ENCODE measurements at regions not wholly inside any gene's neighbourhood (a gene's known extent, or its start where the extent isn't known, plus 50 kb on each side); places are given as distances from the start of the nearest gene placed in this dataset.
"Not testable (repeated sequence)": the region's sequence is repeated elsewhere in the genome, so short reads cannot be mapped to it uniquely, and the experiment has no call there.

DNA sequence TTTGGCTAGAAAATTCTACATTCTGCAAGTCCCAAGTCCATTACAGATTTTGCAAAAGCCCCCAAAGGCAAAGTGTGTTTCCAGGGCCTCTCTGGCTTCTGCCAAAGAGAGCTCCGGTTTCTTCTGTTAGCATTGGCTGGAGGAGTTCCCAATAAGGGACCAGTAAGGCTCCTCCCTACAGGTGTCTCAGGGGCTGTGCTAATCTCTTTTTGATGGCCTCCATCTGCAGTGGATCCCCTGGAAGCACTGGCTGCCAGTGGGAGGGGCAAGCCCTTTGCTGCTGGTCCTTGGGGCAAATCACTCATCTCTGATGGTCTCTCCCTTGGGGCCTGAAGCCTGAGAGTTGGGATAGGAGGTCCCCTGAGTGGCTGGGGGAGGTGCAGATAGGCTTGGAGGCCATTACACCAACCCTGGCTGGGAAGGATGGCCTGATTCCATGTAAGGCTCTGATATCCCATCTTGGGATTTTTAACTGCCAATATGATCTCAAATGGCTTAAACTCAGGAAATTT lies 89.1 kb upstream of the USP24 start:
- no peak for DNase-seq

DNA sequence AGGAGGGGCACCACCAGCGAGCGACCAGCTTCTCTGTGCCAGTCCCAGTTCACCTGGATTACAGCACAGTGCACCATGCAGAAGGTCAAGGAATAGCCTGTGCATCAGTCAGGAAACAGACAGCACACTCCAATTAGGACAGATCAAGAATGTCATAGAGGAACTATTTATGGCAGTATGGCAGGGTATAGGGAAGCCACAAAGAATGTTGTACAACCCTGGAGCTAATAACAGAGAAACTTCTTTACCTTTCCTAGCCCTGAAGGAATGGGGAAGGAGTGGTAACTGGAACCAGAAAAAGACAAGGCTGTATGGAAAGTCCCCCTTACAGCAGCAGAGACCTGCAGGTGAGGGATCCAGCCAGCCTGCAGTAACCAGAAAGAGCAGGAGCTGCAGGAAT lies 87.8 kb upstream of the USP24 start:
- DNase-seq, result no peak

DNA sequence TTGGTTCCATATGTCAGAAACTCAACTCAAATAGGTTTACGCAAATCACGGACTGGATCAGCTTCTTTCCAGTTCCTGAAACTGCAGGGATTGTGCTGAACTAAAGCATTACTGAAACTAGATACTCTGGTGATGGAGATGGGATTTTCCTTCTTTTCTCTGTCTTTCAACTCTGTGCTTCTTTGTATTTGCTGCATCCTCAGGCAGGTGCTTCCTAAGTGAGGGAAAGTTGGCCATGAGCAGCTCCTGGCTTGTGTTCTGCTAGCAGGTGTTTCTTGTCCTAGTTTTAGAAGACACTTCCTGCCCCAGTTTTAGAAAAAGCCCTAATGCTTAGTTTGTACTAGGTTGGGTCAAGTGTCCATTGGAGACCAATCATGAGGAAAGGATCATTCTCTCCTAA lies 86.7 kb upstream of the USP24 start:
- DNase-seq, result no peak

DNA sequence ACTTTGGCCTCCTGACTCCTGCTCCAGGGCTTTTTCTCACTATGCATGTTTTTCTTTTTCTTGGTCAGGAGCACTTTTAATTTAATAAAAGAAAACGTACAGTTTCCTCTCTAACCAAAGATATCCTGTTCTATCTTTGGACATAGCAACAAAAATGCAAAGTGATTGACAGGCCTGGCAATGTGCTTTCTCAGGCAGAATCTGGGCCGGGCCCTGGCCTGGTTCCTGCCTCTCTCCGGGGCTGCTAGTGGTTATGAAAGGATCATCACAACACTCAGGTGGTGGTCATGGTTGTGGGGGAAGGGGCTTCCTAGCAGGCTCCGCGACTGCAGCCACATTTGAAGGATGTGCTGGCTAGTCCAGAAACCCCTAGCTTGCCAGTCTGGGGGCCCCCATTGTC lies 85.8 kb upstream of the USP24 start:
- no peak for DNase-seq

DNA sequence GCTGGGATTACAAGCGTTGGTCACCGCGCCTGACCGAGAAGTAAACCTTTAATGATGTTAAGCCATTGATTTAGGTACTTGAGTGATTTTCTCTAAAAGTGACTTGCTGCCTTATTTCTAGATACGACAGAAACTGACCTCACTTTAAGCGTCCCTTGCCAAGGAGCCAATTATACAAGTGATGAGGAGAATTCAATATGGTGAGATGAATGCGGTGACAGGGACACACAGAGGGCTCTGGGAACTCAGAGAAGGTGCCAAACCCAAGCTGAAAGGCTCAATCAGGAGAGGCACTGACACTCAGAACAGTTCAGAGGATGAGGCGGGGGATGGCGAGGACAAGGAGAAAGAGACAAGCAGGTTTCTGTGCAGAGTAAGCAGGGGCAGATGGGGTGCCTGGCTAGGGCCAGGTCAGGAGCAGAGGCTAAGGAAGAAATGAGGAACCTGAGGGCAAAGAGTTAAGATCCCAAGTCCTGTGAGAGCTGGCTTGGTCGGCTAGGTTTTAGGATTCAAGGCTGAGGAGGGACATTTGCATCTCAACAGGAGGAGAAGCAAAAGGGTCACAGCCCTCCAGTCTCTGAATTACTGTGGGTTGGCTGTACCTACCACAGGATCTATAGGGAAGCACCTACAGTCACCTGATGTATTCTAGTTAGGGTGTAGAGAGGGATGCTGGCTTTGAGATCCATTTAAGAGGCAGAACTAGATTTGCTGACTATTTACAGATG lies 83.2 kb upstream of the USP24 start:
- no peak for DNase-seq

DNA sequence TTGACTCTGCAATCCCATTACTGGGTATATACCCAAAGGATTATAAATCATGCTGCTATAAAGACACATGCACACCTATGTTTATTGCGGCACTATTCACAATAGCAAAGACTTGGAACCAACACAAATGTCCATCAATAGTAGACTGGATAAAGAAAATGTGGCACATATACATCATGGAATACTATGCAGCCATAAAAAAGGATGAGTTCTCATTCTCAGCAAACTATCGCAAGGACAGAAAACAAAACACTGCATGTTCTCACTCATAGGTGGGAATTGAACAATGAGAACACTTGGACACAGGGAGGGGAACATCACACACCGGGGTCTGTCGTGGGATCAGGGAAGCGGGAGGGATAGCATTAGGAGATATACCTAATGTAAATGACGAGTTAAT lies 81.1 kb upstream of the USP24 start:
- not testable (repeated sequence) for DNase-seq

DNA sequence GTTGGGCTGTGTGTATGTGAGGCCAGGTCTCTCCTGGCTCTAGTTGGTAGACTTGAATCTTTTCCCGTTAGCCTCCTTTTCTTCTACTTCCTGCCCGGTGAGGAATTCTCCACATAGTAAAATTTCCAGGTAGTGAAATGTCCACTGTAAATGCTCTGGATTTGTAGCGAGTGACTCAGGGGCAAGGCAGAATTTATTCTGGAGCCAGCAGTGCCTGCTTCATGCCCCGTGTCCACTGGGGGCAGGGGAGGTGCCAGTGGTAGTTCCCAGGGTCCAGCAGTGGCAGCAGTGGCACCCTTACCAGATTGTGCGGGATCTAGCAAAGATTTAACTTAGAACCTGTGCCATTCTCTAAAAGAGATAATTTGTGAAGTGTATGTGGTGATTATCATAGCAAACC lies 74.5 kb upstream of the USP24 start:
- no peak for DNase-seq

DNA sequence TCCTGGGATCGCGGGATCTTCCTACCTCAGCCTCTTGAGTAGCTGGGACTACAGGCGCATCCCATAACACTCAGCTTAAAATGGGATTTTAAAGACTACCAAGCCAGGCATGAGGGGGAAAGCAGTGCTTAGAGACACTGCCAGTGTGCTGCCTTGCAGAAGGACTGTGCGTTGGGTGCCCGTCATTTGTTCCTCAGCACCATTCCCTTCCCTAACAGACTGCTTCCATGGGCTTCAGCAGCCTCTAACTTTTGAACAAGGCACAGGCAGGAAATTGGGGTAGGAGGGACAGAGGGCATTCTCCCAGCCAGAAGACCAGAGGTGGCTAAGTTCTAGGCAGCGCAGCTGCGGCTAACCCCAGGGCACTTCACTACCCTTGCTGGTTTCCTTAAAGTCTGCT lies 73.9 kb upstream of the USP24 start:
- no peak for DNase-seq

DNA sequence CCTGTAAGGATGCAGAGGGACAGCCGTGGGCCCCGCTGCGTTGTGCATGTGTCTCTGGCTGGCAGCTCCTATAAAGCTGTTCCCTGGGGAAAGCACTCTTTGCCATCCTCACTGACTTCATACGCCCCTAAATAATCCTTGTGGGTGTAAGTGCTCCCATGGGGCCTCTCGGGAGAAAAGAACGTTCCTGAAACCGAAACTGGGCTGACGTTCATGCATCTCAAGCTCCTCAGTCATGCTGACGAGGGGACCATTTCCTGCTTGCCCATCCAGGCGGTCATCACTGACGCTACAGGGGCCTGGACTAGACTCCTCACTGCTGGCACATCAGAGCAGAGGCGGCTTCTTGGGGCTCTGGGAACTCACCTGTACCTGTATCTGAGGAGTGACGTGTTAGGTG lies 73.1 kb upstream of the USP24 start:
- no peak for DNase-seq

DNA sequence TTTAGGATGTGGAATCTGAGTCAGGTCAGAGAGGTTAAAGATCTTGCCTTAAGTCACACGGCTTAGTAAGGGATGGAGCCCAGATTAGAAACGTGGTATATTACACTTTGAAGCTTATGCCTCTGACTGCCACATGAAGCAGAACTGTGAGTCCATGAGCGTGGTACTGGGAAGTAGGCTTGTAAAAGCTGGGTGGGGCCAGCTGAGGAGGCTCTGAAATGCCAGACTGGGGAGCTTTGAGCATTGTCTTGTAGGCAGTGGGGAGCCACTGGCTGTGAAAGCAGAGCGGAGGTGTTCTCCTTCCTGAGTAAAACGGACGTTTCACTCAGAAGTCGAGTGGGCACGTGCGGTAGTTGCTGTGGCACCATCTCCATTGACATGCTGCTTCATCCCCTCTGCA lies 72.6 kb upstream of the USP24 start:
- DNase-seq, result no peak

DNA sequence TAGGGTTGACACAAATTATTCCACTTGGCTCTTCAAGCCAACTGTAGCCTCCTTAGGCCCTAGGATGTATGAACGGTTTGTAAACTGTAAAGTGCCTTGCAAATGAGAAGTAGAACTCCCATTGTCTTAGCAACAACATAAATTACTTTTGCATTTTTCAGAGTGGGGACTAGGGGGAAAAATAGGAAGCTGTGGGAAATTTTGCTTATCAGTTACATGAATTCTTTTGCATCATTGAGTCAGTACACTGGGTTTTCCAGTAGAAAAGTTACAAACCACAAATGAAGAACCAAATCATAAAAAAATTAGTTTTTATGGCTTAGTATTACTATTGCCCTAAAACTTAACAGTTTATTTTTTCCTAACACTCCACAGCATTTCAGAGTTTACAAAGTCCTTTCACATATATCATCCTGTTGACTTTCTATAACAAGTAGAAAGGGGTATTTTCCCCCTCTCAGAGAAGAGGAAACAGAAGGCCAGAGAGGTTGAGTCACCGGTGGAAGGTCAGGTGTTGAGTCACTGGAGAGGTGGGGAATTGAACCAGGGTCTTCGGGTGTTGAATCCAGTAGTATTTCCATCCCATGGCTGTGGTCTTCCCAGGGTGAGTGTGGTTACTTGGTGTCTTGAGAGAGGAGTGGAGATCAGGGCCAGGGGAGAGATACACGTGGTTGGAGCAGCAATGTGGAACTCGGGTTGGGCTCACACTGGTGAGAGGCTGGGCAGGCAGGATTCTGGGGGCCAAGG lies 71.9 kb upstream of the USP24 start:
- DNase-seq, result no peak

DNA sequence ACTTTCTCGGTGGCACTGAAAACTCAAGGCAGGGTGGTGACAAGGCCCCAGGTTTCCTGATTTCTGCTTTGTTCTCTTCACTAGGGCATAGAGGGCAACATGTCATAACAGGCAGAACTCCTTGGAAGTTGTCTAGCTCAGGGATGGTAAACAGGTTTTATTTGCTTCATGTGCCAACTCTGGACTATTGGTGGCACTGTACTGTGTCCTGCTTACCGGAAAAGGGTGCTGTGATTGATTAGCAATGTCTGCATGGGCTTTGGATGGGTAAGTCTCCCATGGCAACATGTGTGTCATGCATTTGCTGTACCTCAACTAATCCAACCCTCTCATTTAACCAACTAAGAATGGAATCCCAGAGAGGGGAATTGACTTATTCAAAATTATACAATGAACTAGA lies 70.7 kb upstream of the USP24 start:
- DNase-seq, result no peak

DNA sequence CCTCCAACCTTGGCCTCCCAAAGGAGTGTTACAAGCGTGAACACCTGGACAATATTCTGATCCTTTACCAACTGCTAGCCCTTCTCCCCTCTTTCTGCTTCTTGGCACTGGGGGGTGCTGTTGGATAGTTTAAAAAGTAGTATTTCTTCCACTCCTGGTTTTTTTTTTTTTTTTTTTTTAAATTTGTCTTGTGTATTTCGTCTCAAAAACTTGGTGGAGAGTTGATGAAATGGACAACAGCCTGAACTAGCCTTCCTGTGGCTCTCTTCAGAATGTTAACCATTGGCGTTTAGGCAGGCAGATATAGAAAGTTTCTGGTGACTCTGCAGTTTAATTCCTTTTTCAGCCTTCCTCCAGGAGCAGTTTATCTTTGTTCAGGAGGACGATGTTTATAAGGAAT lies 69.7 kb upstream of the USP24 start:
- no peak for DNase-seq

DNA sequence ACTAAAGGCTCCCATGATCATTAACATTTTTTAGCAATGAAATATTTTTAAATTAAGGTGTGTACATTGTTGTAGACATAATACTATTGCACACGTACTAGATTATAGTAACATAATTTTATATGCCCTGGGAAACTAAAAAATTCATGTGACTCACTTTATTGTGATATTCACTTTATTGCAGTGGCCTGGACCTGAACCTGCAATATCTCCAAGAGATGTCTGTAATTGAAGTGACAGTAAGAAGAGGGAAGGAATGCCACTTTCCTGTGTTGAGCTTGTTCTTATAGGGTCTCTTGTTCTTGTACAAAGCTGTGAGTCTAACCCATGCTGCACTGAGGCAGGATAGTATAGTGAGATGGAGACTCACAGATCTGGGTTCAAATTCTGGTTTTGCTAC lies 66.9 kb upstream of the USP24 start:
- no peak for DNase-seq

DNA sequence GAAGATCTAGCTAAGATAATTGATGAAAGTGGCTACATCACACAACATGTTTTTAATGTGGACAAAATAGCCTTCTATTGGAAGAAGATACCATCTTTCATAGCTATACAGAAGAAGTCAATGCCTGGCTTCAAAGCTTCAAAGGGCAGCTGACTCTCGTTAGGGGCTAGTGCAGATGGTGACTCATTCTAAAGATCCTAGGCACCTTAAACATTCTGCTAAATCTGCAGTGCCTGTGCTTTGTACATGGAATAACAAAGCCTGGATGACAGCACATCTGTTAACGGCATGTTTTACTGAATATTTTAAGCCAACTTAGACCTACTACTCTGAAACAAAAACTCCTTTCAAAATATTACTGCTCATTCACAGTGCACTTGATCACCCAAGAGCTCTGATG lies 65.6 kb upstream of the USP24 start:
- no peak for DNase-seq

DNA sequence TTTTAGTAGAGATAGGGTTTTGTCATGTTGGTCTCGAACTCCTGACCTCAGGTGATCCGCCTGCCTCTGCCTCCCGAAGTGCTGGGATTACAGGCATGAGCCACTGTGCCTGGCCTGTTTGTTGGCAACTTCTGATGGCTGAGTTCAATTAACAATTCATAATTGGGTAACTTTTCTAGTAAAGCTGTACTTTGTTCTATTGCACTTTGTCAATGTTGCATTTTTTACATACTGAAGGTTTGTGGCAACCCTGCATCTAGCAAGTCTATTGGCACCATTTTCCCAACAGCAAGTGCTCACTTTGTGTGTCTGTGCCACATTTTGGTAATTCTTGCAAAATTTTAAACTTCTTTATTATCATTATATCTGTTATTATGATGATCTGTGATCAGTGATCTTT lies 64.5 kb upstream of the USP24 start:
- DNase-seq, result no peak

DNA sequence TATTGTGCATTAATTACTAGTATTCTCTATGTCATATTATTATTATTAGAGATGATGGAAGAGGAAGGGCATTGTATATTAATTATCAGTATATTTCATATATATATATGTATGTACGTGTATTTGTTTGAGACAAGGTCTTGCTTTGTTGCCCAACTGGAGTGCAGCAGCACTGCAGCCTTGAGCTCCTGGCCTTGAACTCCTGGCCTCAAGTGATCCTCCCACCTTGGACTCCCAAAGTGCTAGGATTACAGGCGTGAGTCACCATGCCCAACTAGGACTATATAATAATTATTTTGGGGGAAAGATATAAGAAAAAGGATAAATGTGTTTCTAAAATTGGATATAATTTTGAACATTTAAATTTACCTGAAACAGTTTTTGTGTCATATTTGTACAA lies 63.2 kb upstream of the USP24 start:
- DNase-seq, result no peak

DNA sequence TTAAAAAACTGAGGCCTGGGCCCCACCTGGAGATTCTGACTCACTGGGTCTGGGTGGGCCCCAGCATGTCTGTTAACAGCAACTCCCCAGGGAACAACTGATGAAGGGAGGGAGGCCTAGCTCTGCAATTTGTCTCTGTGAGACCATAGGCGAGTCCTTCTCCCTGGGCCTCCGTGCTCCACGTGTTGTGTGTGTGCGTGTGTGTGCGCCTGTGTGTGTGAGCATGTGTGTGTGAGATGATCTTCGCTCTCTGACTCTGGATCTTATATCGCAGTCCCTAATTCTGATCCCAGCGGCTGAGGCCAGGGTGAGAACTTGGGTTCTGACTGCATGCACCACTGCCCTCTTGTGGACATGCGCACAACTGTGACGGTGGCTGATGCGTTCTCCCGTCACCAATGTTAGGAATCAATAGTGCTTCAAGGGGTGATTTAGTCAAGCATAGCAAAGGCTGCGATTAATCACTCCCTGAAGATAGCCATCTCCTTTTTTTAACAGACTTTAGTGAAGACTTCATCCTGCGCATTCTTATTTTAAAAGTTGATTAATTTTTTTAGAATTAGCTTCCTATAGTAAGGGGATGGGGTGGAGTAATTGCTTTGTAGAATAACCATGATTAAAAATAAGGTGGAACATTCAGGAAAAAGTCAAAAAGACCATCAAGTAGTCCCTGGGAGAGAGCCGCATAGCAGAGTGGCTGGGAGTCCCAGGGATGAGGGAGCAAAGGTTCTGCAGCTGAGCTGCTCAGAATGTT lies 62.4 kb upstream of the USP24 start:
- peak; percentile 72 for DNase-seq

DNA sequence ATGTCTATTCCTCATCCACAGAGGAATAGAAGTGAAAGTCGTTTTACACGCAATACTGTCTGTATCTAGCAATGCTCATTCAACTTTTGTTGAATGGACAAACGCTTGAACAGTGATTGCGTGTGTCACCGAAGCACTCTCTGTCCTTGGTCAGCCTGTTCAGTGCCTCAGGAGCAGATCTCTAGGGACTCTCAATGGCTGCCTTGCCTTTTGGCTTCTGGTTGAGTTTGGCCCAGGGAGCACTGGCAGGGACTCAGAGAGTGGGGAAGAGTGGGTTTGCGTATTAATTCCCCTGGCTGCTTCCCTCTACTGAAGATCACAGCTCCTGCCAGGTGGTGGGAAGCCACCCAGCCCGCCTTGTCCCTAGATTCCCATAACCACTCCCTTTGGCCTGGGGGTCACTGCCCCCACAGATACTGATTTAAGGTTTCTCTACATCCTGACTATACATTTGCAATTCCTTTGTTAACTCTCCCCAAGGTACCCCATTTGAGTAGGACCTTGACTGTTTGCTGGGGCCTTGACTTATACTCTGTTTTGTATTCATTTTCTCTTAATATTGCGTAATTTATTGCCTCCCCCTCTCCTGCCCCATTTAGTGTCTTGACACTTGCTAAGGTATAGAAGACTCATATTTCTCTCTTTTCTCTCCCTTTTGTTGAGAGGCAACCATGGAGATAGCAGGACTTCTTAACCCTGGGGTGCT lies 61.7 kb upstream of the USP24 start:
- DNase-seq, result no peak

DNA sequence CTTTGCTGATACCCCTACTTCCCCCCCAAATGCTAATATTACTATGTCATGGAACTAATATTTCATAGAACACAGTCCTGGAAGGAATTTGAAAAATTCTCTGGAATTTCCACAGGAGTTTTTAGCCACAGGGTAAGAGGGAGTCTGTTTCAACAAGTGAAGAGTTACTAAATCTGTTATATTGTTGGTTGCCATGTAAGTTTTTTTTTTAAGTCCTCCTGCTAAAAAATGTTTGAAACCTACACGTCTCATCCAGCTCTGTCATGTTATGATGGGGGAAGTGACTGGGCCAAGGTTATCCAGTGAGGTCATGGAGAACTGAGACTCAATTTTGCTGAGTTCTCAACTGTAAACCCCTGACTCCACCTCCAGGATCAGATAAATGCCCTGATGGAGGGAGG lies 60.8 kb upstream of the USP24 start:
- no peak for DNase-seq

DNA sequence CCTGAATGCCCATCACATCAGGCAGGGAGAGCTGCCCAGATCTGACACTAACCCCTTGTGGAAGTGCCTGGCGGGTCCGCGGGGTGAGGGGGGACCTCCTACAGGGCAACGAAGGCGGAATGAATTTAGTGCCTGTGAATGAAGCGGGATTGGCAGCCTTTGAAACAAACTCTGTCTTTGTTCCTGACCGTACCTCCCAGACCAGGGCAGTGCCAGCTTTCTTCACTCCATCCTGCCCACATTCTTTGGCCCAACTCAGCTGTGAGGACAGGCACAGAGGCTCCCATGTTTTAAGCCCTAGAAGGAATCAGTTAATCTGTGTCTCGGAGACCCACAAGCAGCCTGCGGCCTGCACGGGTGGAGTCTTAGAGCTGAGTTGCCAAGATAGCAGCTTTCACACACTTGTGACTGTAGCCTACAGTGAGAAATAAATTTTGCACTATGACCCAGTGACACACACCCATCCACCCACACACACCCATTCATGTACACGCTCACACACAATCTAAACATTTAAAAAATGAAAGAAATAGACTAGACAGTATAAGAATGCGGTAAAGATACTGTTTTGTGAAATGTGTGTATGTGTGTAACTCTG lies 60.1 kb upstream of the USP24 start:
- no peak for DNase-seq

DNA sequence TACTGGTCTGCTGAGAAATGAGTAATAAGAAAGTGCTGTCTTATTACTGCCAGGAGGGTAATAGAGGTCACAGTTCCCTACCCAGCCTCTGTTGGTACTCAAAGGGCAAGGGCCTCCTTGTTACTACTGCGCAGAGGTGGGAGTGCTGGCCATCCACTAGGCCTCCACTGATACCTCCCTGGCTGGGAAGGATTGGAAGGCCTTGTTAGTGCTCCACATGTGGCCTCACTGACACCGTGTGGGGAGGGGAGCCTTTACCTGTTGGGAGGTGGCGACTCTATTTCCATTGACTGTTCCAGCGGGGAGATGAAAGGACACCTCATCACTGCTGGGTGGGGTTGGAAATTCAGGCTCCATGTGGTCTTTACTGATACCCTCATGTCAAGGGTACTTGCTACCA lies 57.8 kb upstream of the USP24 start:
- DNase-seq, result no peak
